ENCODE measurements at regions not wholly inside any gene's neighbourhood (a gene's known extent, or its start where the extent isn't known, plus 50 kb on each side); places are given as distances from the start of the nearest gene placed in this dataset.
"Not testable (repeated sequence)": the region's sequence is repeated elsewhere in the genome, so short reads cannot be mapped to it uniquely, and the experiment has no call there.

DNA sequence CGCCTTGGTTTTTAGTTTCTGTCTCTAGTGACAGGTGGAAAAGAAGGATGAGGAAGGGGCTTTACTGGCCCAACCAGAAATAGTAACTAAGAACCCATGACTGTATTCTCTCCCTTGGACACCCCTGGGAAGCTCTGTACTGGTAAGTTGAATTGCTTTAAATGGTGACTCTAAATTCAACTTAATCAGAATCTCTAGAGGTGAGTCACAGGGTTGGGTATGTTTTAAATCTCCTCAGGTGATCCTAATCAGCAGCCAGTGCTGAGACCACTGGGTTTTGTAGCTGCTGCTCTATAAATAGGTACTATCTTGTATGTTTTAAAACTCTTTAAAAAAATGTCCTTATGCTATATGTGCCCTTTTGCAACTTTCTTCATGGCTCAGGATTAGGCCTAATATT, 314.0 kb upstream of the ECI2 start:
- DNase-seq, result no peak

DNA sequence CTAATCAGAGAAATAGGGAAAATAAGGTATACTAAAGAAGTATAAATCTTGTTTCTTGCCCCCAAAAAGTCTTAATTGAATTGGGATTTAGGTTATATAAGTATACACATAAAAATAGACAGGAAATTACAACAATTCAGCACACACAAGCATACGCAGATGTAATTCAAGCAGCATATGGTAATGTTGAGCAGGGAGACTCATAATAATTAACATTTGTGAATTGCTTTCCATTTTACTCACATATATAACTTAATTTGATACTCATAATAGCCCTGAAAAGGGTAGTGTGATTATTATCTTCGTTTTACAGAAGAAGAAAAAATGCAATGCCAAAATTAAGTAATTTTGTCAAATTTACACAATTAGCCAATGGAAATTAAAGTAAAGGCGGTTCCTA, 313.5 kb upstream of the ECI2 start:
- no peak for DNase-seq

DNA sequence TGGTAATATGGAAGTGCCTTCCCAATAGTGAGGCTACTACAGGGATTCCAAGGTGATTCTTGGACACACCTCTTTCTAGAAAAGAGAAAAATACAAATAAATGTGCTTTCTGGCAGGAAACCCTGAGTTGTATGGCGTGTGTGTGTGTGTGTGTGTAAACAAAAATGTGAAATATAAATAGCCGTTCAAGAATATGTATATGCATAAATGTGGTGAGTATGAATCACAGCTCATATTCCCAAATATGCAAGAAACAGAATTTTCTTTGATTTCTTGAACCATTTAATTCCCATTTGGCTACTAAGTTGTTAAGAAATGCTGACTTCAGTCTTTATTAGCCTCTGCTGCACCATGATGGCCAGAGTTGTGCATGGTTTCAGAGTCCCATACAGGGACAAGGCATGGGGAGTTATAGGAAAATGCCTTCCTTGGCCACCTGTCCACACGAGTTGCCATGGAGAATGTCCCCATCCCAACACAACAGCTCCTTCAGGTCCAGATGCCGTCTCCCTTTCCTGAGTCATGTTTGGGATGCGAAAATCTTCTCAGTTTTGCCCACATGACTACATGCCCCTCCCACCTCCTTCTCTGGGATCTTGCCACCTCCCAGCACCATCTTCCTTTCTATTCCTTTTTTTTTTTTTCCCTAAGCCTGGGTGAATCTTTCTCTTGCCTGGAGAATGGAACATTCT, 312.4 kb upstream of the ECI2 start:
- no peak for DNase-seq

DNA sequence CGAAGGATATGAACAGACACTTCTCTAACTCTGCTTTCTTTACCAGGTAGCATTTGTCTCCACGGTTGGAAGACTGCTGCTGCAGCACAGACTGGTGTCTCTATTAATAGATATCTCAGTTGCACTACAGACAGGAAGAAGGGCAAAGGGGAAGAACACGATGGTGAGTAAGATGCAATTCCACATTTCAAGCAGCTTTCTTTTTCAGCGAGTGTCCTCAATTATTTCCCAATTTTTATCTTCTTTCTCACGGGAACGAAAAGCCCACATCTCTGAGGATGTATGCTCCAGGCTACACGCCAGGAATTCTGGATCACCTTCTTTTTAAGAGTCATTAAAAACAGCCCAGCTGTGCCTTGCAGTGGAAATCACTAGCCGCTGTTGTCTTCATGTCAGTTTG, 311.6 kb upstream of the ECI2 start:
- no peak for DNase-seq

DNA sequence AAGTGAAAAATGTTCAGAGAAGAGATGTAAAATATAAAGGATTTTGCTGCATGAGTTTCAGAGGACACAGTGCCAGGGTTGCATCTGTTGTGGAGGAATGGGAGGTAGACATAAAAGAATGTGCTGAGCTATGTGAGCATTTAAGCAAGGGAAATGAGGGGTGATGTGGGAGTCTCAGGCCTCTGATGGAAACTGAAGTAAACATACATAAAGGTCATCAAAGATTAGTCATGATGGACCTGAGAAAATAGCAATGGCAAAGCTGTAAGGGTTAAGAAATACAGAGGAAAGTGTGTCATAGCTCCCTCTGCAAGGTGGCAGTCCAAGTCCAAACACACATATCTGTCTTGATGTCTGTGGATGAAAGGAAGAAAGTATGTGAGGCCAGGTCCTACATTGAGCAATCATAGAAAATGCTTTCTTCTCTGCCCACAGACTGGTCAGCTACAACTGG, 306.6 kb upstream of the ECI2 start:
- no peak for DNase-seq

DNA sequence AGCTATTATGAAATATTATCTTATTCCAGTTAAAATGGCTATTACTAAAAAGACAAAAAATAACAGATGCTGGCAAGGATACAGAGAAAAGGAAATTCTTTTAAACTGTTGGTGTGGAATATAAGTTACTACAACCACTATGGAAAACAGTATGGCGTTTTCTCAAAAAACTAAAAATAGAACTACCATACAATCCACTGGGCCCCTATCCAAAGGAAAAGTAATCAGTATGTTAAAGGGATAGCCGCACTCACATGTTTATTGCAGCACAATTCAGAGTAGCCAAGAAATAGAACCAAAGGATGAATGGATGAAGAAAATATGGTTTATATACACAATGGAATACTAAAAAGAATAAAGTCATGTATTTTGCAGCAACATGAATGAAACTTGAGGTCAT, 303.8 kb upstream of the ECI2 start:
- DNase-seq, result no peak

DNA sequence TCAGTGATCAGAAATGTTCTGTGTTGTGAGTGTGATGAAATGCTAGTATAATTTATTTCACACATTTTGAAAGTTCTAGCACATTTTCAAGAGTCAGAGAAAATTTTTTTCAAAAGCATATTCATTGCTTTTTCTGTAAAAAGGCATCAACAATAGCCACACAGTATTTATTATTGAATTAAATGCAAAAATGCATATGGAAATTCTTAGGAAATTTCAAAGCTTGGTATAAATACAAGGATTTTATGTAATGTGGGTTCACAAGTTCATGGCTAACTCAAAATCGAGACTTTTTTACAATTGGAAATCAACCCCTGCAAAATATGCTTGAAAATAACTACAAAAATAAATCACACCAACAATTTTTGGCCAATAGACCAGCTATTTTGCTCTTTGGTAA, 302.0 kb upstream of the ECI2 start:
- DNase-seq, result no peak

DNA sequence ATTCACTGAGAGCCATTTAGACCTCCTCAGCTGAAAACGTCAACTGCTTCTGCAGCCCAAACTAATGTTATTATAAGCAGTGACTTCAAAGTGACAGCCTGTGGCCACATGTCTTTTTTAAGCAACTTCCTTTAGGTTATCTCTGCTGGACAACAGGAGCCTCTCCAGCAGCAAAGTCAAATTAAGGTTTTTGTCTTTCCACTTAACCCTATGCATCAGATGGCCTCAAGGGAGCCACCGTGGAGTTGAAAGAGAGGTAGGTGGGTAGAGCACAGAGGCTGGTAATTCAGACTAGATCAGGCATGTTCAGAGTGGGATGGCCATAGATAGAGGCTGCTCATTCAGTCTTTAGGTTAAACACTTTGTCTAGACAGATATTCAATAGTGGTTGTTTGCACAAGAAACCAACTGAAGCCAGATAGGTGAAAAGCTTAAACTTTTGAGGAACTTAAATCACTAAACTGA, 300.6 kb upstream of the ECI2 start:
- no peak for DNase-seq

DNA sequence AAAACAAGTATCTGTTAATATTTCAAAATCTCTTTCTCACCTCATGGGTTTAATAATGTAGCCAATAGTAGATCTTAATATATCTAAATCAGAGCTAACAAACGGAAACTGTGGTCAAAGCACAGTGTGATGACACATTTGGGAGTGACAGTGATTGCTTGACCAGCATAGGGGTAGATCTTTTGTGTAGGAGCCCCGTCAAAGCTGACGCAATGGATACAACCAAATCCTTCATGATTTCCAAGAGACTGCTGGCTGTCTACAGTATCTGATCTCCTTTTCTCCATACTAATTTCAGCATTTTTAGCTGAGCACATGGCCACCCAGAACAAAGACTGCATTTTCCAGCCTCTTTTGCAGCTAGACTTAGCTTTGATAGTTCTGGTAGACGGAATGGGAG, 299.3 kb upstream of the ECI2 start:
- no peak for DNase-seq

DNA sequence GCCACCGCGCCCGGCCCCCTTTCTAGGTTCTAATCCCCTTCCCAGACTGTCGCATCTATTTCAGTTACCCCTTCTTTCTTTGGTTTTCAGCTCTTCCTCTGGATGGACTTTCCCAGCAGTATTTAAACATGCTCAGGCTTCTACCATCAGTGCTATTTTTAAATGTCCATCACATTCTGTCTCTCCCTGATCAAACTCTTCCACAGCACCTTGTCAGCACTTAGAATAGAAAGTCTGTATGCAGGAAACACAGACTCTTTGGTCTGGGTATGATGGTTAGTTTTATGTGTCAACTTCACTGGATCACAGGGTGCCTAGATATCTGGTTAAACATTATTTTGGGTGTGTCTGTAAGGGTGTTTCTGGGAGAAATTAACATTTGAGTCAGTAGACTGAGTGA, 297.8 kb upstream of the ECI2 start:
- DNase-seq, result no peak

DNA sequence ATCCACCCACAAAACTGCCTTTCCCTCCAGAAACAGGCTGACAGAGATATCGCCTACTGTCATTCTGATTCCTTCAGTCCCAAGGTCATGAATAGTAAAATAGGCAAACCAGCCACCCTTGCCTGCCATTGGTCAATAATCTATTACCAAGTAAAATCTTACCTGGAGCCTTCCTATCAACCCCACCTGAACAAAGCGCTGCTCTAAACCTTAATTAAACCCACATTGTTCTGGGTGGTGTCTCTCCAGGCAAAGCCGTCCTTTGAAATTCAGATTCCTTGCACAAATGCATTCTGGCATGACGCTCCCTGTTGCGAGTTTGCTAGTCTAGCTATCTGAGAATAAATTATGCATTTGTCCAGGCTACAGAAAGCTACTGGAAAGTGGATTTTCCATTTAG, 291.6 kb upstream of the ECI2 start:
- DNase-seq, result no peak

DNA sequence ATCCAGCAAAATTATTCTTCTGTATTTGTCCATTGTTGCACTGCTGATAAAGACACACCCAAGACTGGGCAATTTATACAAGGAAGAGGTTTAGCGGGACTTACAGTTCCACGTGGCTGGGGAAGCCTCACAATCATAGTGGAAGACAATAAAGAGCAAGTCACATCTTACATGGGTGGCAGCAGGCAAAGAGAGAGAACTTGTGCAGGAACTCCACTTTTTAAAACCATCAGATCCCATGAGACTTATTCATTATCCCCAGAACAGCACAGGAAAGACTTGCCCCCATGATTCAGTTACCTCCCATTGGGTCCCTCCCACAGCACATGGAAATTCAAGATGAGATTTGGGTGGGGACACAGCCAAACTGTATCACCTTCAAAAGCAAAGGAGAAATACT, 286.5 kb upstream of the ECI2 start:
- no peak for DNase-seq

DNA sequence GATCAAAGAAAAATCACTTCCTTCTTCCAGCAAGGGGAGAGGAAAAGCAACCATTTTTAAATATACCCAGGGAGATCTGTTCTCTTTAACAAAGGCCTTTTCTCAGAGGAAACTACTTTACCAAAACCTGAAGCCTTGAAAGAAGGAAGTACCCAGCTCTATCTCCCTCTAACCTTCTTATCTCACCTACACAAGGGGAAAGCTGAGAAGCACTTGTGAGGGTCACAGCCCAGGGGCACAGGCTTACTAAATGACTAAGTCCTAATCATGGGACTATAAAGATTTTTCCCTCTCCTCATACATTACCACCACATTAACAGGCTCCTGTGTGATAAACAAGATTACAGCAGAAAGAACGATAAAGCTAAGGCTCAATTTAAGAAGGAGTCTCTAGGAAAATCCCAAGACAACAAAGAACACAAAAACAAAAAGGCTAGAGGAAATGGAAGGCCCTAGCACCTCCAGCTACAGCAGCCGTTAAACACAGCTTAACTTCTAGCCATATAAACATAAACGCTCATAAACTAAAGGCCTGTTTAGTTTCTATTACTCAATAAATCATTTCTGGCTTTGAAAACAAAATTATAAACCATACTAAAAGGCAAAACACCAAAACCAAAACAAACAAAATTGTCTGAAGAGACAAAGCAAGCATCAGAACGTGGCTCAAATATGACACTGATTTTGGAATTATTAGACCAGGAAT, 284.9 kb upstream of the ECI2 start:
- no peak for DNase-seq

DNA sequence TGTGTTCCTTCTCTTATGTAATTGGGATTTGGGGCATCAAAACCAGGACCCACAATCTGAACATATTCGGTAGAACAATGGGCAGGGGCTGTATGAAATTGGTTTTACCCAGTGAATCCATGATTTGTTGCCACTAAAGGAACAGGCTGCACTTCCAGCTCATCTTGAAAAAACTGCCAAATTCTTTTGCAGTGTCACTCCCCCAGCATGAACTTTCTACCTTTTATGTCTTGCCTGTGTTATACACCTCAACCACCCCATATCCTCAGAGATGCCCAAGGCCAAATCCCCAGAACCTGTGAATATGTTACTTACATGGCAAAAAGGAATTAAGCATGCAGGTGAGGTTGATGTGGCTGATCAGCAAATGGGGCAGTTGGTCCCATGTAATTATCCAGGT, 280.2 kb upstream of the ECI2 start:
- DNase-seq, result no peak

DNA sequence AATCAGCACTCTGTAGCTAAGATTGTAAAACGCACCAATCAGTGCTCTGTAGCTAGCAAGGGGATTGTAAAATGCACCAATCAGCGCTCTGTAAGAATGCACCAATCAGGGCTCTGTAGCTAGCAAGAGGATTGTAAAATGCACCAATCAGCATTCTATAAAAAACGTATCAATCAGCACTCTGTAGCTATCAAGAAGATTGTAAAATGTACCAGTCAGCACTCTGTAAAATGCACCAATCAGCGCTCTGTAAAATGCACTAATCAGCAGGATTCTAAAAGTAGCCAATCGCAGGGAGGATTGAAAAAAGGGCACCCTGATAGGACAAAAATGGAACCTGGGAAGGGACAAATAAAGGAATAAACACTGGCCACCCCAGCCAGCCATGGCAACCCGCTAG, 278.7 kb upstream of the ECI2 start:
- not testable (repeated sequence) for DNase-seq

DNA sequence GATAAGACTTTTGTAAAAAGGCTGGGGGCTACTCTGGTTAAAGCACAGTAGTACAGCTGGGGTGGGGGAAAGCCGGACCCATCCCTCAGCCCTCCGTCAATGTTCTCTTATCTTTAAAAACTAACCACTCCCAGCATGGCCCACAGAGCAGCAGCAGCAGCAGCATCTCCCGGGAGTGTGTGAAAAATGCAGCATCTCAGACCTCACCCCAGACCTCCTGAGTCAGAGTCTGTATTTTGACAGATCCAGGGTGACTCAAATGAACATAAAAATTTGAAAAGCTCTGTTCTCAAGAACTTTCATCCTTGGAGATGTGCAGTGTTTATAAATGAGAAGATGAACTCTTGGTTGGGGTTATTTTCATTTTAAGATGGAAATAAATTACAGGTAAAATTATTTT, 277.7 kb upstream of the ECI2 start:
- no peak for DNase-seq

DNA sequence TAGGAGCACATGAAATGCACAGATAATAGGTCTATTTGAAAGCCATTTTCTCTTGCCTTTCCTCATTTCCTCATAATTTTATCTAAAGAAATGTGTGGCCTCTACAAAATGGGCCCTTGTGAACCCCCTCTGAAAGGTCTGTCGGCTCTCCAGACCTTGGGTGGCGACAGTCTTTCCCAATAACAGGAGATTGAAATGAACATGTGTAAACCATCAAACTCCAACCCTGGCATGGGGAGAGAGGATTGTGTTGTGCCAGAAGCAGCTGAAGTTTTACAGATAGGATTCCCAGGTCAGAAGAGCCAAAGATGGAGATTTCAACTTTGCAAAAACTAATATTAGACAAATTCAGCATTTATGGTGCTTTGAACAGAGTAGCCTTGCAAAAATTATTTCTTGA, 277.1 kb upstream of the ECI2 start:
- DNase-seq, result no peak

DNA sequence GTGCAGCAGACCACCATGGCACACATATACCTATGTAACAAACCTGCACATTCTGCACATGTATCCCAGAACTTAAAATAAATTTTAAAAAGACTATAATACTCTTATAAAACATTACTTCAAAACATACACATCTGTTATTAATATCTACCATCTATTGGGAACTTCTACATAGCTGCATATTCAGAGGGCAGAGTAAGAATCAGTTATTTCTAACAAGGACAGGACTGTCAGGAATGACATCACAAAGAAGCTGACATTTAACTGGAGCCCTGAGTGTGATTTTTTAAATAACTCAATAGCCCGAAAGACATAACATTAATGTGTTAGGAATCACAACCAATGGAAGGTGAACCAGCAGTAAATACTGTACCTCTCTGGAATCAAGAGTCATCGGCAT, 276.7 kb upstream of the ECI2 start:
- DNase-seq, result no peak

DNA sequence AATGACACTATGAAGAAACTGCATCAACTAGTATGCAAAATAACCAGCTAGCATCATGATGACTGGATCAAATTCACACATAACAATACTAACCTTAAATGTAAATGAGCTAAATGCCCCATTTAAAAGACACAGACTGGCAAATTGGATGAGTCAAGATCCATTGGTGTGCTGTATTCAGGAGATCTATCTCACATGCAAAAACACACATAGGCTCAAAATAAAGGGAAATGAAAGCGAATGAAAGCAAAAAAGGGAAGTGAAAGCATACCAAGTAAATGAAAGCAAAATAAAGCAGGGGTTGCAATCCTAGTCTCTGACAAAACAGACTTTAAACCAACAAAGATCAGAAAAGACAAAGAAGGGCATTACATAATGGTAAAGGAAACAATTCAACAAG, 272.3 kb upstream of the ECI2 start:
- DNase-seq, result not testable (repeated sequence)

DNA sequence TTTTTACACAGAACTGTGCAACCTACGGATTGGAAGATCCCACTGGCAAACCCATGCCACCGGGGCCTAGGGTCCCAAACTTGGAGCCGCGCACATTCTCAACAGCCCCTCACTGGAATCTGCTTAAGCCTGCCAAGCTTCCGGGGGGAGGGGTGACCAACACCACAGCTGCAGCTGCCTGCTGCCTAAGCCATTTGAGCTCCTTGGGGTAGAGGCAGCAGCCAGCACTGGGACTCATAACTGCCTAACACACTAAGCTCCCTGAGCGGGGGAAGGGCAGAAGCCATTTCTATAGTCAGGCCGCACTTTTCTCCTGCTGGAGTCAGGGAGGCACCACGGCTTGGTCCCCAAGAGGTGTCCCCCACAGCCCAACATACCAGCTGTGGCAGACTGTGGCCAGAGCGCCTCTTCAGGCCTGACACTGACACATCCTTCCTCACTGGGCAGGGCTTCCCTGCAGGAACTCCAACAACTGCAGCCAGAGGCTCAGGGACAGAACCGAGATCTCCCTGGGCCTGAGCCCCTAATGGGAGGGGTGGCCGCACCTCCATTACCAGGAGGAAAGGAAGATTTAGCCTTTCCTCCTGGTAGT, 270.3 kb upstream of the ECI2 start:
- DNase-seq, result no peak

DNA sequence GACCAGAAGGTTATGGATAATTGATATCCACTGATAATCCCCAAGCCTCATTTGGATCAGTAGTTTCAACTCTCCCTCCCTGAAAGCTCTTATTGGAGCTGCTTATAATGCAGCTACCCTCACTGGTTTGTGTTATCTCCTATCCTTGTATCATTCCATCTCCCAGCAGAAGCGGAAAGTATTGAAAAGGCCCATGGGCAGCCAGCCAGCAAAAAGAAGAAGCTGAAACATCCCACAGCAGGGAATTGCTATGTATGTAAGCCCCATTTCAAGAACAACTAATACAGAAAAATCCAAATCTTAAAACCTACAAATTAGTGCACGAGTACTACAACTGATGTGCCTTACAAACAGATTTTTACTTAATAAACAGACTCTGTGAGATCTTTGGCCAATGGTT, 269.0 kb upstream of the ECI2 start:
- DNase-seq, result no peak

DNA sequence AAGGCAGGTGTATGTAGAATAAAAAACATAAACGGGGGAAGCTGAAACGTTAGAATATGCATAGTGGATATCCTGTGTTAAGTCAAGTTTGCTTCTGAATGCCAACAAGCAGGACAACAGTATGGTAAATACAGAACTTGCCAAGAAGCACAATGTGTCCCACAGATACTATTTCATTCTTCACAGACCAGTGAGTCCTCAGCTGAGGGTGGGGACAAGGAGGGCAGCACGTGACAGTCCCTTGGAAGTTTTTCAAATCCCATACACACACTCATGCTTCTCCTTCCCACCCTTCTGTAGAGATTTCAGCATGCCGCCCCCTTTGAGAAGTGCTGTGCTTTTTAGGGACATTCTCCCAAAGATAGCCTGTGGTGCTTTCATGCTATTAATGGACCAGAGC, 268.5 kb upstream of the ECI2 start:
- no peak for DNase-seq

DNA sequence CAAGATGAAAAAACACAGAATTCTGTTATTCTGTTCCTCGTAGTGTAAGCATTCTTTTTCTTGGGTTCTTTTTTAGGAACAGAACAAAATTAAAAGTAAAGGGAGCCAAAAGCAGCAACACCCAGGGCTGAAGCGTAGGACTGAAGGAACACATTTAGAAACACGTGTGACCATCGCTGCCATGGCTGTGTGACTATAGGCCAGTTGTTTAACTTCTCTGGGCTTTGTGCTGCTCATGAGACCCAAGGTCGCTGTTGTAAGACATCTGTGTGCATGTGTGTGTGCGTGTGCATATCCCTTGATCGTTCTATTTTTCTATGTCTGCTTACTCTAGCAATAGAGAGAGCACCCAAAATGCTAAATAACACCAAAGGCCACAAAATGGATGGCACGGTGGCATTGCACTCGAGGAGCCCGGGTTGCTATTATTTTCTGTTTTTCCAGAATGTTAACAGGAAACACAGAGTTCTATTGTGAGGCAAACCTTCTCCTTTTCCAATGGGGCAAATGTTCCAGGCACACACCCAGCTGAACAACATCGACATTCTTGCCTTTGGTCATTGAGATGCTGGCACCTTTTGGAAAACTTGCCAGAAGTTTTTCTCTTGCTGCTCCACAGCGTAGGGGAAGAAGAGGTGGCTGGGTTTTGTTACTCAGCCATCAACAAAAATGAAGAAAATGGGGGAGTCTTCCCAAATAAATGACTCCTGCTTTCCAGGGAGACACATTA, 267.8 kb upstream of the ECI2 start:
- no peak for DNase-seq

DNA sequence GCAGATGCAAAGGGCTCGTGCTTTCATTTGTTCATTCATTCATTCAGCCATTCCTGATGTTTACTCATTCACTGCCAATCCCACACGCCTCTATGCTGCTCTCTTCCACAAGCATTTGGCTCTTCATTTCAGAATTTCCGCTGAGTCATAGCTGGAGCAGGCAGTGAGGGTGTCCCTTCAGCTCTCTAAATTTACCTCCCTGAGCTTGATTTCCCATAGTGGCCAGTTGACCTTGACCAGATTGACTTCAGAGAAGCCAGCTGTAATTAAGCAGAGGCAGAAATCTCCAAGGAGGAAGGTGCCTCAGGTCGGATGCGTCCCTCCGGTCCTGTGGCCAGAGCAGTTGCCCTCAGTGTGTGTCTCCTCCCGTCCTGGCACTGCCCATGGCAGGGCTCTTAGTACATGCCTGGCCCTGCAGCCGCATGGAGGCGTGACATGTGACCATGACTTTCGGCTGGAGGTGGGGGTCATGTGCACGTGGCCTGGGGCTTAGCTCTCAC, 267.2 kb upstream of the ECI2 start:
- DNase-seq, result no peak
